IMR-90 (cell line): ENCODE measurements at regions not wholly inside any gene's neighbourhood (a gene's known extent, or its start where the extent isn't known, plus 50 kb on each side); places are given as distances from the start of the nearest gene placed in this dataset.

Experiments used
- ATAC-seq: fragments of 200-7000 bp; cut with Tn5 transposase; 2 replicates; pipeline ENCODE4 v1.9.1; 2020; ENCODE audit warnings: low read depth, mild to moderate bottlenecking, moderate library complexity
- BruUV-seq: library from RNA; stranded (reverse); fragments of 400-500 nt; replicated peaks from 2 replicates; lab custom pipeline; 2021; lab: Mats Ljungman, UMichigan
- CTCF ChIA-PET: fragments of 300-600 bp; formaldehyde crosslinking; extraction: SDS; loops from one replicate; lab custom pipeline; 2021; ENCODE audit warnings: antibody characterized with exemption; lab: Yijun Ruan, JAX
- POLR2A ChIA-PET: fragments of 300-600 bp; sonication (Branson Sonifier 250); formaldehyde crosslinking; loops from one replicate; lab custom pipeline; 2022; ENCODE audit warnings: antibody characterized with exemption; ENCODE audit not compliant: unreplicated experiment; lab: Charles Lee
- DNase-seq: peaks from one replicate; pipeline ENCODE4 v3.0.0; 2013
- H2AFZ ChIP-seq: replicated peaks from 2 replicates; pipeline ENCODE3; 2013; ENCODE audit warnings: low read length, mild to moderate bottlenecking; ENCODE audit not compliant: poor library complexity
- H2AK5ac ChIP-seq: 2 replicates; pipeline ENCODE4 v1.6.1; 2013; ENCODE audit warnings: low read depth, low read length, inconsistent platforms
- H2AK9ac ChIP-seq: replicated peaks from 2 replicates; pipeline ENCODE3; 2013; ENCODE audit warnings: mild to moderate bottlenecking, low read depth, low read length, moderate library complexity; ENCODE audit not compliant: poor library complexity
- H2BK120ac ChIP-seq: 2 replicates; pipeline ENCODE4 v1.6.1; 2013; ENCODE audit warnings: low read depth, low read length, inconsistent platforms
- H2BK15ac ChIP-seq: 3 replicates; pipeline ENCODE4 v1.6.1; 2013; ENCODE audit warnings: low read depth, low read length, inconsistent platforms
- H2BK20ac ChIP-seq: 2 replicates; pipeline ENCODE4 v1.6.1; 2013; ENCODE audit warnings: low read depth, mild to moderate bottlenecking, inconsistent platforms, low read length, moderate library complexity
- H2BK5ac ChIP-seq: 2 replicates; pipeline ENCODE4 v1.6.1; 2013; ENCODE audit warnings: mild to moderate bottlenecking, low read depth, low read length, inconsistent platforms; ENCODE audit not compliant: poor library complexity, severe bottlenecking
- H3K14ac ChIP-seq: replicated peaks from 2 replicates; pipeline ENCODE4 v1.6.1; 2013; ENCODE audit warnings: low read depth, low read length, inconsistent platforms
- H3K18ac ChIP-seq: 2 replicates; pipeline ENCODE4 v1.6.1; 2013; ENCODE audit warnings: low read depth, low read length, control low read depth
- H3K23ac ChIP-seq: 2 replicates; pipeline ENCODE4 v1.6.1; 2013; ENCODE audit warnings: low read depth, low read length, inconsistent platforms
- H3K27ac ChIP-seq: 2 replicates; pipeline ENCODE4 v1.5.1; 2013; ENCODE audit warnings: mild to moderate bottlenecking, control low read depth, low read length; ENCODE audit not compliant: insufficient read depth
- H3K27me3 ChIP-seq: 2 replicates; pipeline ENCODE4 v1.6.1; 2013; ENCODE audit warnings: low read length; ENCODE audit not compliant: control insufficient read depth, insufficient read depth
- H3K36me3 ChIP-seq: 2 replicates; pipeline ENCODE4 v1.6.1; 2013; ENCODE audit warnings: low read length, mixed read lengths; ENCODE audit not compliant: control insufficient read depth, insufficient read depth
- H3K4ac ChIP-seq: 2 replicates; pipeline ENCODE4 v1.6.1; 2013; ENCODE audit warnings: low read depth, low read length, inconsistent platforms
- H3K4me1 ChIP-seq: 2 replicates; pipeline ENCODE4 v1.6.1; 2013; ENCODE audit warnings: low read length, mixed read lengths; ENCODE audit not compliant: control insufficient read depth, insufficient read depth
- H3K4me2 ChIP-seq: 2 replicates; pipeline ENCODE4 v1.6.1; 2013; ENCODE audit warnings: low read depth, mild to moderate bottlenecking, control low read depth, low read length, moderate library complexity
- H3K4me3 ChIP-seq: 2 replicates; pipeline ENCODE4 v1.5.1; 2013; ENCODE audit warnings: low read depth, mild to moderate bottlenecking, control low read depth, low read length, moderate library complexity; ENCODE audit not compliant: insufficient read depth
- H3K56ac ChIP-seq: 2 replicates; pipeline ENCODE4 v1.6.1; 2013; ENCODE audit warnings: low read length, inconsistent platforms; ENCODE audit not compliant: insufficient read depth; ENCODE audit errors: extremely low read depth
- H3K79me1 ChIP-seq, 2 experiments: 2 replicates each; pipeline ENCODE4 v1.6.1; 2013; ENCODE audit warnings: low read length in 2 of 2, inconsistent platforms in 1 of 2, low read depth in 1 of 2
- H3K9ac ChIP-seq: 2 replicates; pipeline ENCODE4 v1.6.1; 2013; ENCODE audit warnings: low read depth, low read length, control low read depth
- H3K9me1 ChIP-seq: 2 replicates; pipeline ENCODE4 v1.6.1; 2013; ENCODE audit warnings: low read length, inconsistent platforms; ENCODE audit not compliant: insufficient read depth
- H3K9me3 ChIP-seq: 2 replicates; pipeline ENCODE4 v1.6.1; 2013; ENCODE audit warnings: low read length; ENCODE audit not compliant: control insufficient read depth, insufficient read depth
- H4K20me1 ChIP-seq: 2 replicates; pipeline ENCODE4 v1.6.1; 2013; ENCODE audit warnings: low read length, inconsistent platforms; ENCODE audit not compliant: insufficient read depth
- H4K5ac ChIP-seq: 2 replicates; pipeline ENCODE4 v1.6.1; 2013; ENCODE audit warnings: mild to moderate bottlenecking, low read depth, low read length, control low read depth
- H4K8ac ChIP-seq, 2 experiments: 2 replicates each; pipeline ENCODE4 v1.6.1; 2013; ENCODE audit warnings: low read depth in 2 of 2, low read length in 2 of 2, control low read depth in 1 of 2, inconsistent platforms in 1 of 2
- H4K91ac ChIP-seq: 2 replicates; pipeline ENCODE4 v1.6.1; 2013; ENCODE audit warnings: low read depth, low read length, inconsistent platforms; ENCODE audit not compliant: insufficient read depth
- BHLHE40 ChIP-seq: fragments of 150-350 bp; IDR thresholded peaks from 2 replicates; pipeline ENCODE4 v1.6.1; 2016; ENCODE audit warnings: mild to moderate bottlenecking, low read depth, low read length
- CEBPB ChIP-seq: IDR thresholded peaks from 2 replicates; pipeline ENCODE4 v1.6.1; 2012; ENCODE audit warnings: low read depth, low read length, improper control_type of control experiment
- FOS ChIP-seq: fragments of 150-350 bp; IDR thresholded peaks from 2 replicates; pipeline ENCODE4 v1.6.1; 2016; ENCODE audit warnings: low read depth, low read length
- MAFK ChIP-seq: IDR thresholded peaks from 2 replicates; pipeline ENCODE4 v1.6.1; 2012; ENCODE audit warnings: low read depth, low read length, improper control_type of control experiment
- MXI1 ChIP-seq: IDR thresholded peaks from 2 replicates; pipeline ENCODE4 v1.6.1; 2012; ENCODE audit warnings: low read depth, mild to moderate bottlenecking, low read length, moderate library complexity, borderline replicate concordance
- NFE2L2 ChIP-seq: fragments of 150-350 bp; IDR thresholded peaks from 2 replicates; pipeline ENCODE4 v1.6.1; 2016; ENCODE audit warnings: low read depth, mild to moderate bottlenecking, low read length
- POLR2A ChIP-seq: IDR thresholded peaks from 2 replicates; pipeline ENCODE4 v1.6.1; 2012; ENCODE audit warnings: mild to moderate bottlenecking, low read depth, low read length
- RAD21 ChIP-seq: IDR thresholded peaks from 2 replicates; pipeline ENCODE4 v1.6.1; 2012; ENCODE audit warnings: low read length, improper control_type of control experiment
- RCOR1 ChIP-seq: IDR thresholded peaks from 2 replicates; pipeline ENCODE4 v1.6.1; 2012; ENCODE audit warnings: mild to moderate bottlenecking, low read length, improper control_type of control experiment; ENCODE audit not compliant: insufficient replicate concordance
- SMC3 ChIP-seq: fragments of 150-350 bp; IDR thresholded peaks from 2 replicates; pipeline ENCODE4 v1.6.1; 2016; ENCODE audit warnings: low read depth, mild to moderate bottlenecking, antibody characterized with exemption, low read length, moderate library complexity
- WGBS, 2 experiments: methylation state at CpG; one replicate each; pipeline versions ENCODE4 v1.1.5 to v1.1.7; 2013; ENCODE audit warnings: missing lambda C conversion rate in 2 of 2; ENCODE audit not compliant: insufficient read length in 1 of 2; ENCODE audit errors: extremely low coverage in 2 of 2; 5-methylcytosine and 5-hydroxymethylcytosine counted together
- dilution Hi-C: fragments of 300-500 bp; cut with HindIII; formaldehyde crosslinking; loops from one replicate; pipeline ENCODE4 v1.14.3; 2018; ENCODE audit warnings: low sequenced_read_pairs; ENCODE audit not compliant: unreplicated experiment
- in situ Hi-C: fragments of 300-500 bp; cut with MboI; formaldehyde crosslinking; loops from 3 replicates; pipeline ENCODE4 v1.14.3; 2019; ENCODE audit warnings: low sequenced_read_pairs, inconsistent platforms, mixed read lengths
- intact Hi-C: fragments of 100-400 bp; cut with micrococcal nuclease; formaldehyde crosslinking; loops from 2 replicates; pipeline ENCODE4 v1.10.0; 2022
- TF ChIP-seq, protein P1 (sequence below): fragments of 150-350 bp; IDR thresholded peaks from 2 replicates; pipeline ENCODE4 v1.6.1; 2017; ENCODE audit warnings: mild to moderate bottlenecking, antibody characterized with exemption, low read length, low read depth
- TF ChIP-seq, protein P2 (sequence below): fragments of 150-350 bp; IDR thresholded peaks from 2 replicates; pipeline ENCODE4 v1.6.1; 2016; ENCODE audit warnings: low read depth, mild to moderate bottlenecking, low read length, moderate library complexity, borderline replicate concordance
- TF ChIP-seq, protein P3 (sequence below): conservative IDR thresholded peaks from 2 replicates; pipeline ENCODE4 v1.5.1; 2012; ENCODE audit warnings: mild to moderate bottlenecking, low read depth, low read length, improper control_type of control experiment

DNA sequence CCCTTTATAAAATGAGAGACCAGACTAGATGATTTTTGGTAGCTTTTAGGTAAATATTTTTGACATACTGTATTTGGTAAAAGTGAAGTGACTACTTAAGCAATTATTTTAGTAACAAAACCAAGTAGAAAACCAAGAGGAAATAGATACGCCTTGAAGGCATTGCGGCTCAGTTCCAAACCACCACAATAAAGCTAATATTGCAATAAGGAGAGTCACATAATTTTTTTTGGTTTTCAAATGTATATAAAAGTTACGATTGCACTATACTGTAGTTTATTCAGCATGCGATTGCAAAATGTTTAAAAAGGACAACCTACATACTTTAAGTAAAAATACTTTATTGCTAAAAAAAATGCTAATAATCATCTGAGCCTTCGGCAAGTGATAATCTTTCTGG, 581.7 kb upstream of the POT1 start:
- Histone ChIP-seq H3K36me3 (no peaks in the 10 kb centered on the region), H3K4me1 (no peaks in the 10 kb centered on the region), H2BK15ac (no peak overlapping the region), H2BK20ac (no peak overlapping the region), H4K5ac (no peak overlapping the region), H3K79me1 (no peaks in the 10 kb centered on the region), H3K4me3 (no peak overlapping the region), H3K14ac (no peak overlapping the region), H3K9ac (no peak overlapping the region), H4K8ac (no peak overlapping the region), H4K91ac (no peak overlapping the region), H3K9me1 (no peaks in the 10 kb centered on the region), H3K4me2 (no peak overlapping the region), H2AK9ac (no peak overlapping the region), H3K27ac (no peak overlapping the region), H2BK5ac (no peak overlapping the region), H3K56ac (no peak overlapping the region), H2AK5ac (no peak overlapping the region), H2BK120ac (no peak overlapping the region), H2AFZ (no peak overlapping the region), H3K18ac (no peak overlapping the region), H3K9me3 (peaks cover 8% of the 10 kb centered on the region), H3K27me3 (no peaks in the 10 kb centered on the region), H3K4ac (no peak overlapping the region), H3K23ac (no peak overlapping the region), H4K20me1 (no peaks in the 10 kb centered on the region)
- BruUV-seq: no TSS peak
- ChIA-PET CTCF (no interaction called here), POLR2A (no interaction called here)
- no peak for TF ChIP-seq POLR2A
- TF ChIP-seq NFE2L2: no peak
- no peak for TF ChIP-seq BHLHE40
- TF ChIP-seq RAD21: no peak
- TF ChIP-seq, protein P1, sequence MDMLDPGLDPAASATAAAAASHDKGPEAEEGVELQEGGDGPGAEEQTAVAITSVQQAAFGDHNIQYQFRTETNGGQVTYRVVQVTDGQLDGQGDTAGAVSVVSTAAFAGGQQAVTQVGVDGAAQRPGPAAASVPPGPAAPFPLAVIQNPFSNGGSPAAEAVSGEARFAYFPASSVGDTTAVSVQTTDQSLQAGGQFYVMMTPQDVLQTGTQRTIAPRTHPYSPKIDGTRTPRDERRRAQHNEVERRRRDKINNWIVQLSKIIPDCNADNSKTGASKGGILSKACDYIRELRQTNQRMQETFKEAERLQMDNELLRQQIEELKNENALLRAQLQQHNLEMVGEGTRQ: no peak
- TF ChIP-seq FOS: no peak
- no peak for TF ChIP-seq CEBPB
- TF ChIP-seq, protein P2, sequence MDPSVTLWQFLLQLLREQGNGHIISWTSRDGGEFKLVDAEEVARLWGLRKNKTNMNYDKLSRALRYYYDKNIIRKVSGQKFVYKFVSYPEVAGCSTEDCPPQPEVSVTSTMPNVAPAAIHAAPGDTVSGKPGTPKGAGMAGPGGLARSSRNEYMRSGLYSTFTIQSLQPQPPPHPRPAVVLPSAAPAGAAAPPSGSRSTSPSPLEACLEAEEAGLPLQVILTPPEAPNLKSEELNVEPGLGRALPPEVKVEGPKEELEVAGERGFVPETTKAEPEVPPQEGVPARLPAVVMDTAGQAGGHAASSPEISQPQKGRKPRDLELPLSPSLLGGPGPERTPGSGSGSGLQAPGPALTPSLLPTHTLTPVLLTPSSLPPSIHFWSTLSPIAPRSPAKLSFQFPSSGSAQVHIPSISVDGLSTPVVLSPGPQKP: no peak
- TF ChIP-seq, protein P3, sequence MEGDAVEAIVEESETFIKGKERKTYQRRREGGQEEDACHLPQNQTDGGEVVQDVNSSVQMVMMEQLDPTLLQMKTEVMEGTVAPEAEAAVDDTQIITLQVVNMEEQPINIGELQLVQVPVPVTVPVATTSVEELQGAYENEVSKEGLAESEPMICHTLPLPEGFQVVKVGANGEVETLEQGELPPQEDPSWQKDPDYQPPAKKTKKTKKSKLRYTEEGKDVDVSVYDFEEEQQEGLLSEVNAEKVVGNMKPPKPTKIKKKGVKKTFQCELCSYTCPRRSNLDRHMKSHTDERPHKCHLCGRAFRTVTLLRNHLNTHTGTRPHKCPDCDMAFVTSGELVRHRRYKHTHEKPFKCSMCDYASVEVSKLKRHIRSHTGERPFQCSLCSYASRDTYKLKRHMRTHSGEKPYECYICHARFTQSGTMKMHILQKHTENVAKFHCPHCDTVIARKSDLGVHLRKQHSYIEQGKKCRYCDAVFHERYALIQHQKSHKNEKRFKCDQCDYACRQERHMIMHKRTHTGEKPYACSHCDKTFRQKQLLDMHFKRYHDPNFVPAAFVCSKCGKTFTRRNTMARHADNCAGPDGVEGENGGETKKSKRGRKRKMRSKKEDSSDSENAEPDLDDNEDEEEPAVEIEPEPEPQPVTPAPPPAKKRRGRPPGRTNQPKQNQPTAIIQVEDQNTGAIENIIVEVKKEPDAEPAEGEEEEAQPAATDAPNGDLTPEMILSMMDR: no peak
- TF ChIP-seq SMC3: no peak
- TF ChIP-seq MXI1: no peak
- no peak for TF ChIP-seq MAFK
- no peak for TF ChIP-seq RCOR1
- ATAC-seq (no peak), DNase-seq (no peak)
- intact Hi-C loops: no loop called here
- in situ Hi-C loops: no loop called here
- no CpG with 5 or more reads among the region's 5 CpGs for WGBS, 2 experiments
- dilution Hi-C loops: no loop called here
